ENCODE measurements at regions not wholly inside any gene's neighbourhood (a gene's known extent, or its start where the extent isn't known, plus 50 kb on each side); places are given as distances from the start of the nearest gene placed in this dataset.
A peak's percentile ranks its signal among the peaks of the same experiment; 100 is the strongest.
"Not testable (repeated sequence)": the region's sequence is repeated elsewhere in the genome, so short reads cannot be mapped to it uniquely, and the experiment has no call there.

GRCh38 chr4:77308843-77309242 lies 151.8 kb downstream of the CCNG2 start:
- peak; percentile 23 for DNase-seq

- no peak for DNase-seq
These were observed 152.5 kb downstream of the CCNG2 start for GRCh38 chr4:77309496-77309895.

GRCh38 chr4:77310931-77311330 lies 153.9 kb downstream of the CCNG2 start:
- no peak for DNase-seq

GRCh38 chr4:77314697-77315096 lies 157.7 kb downstream of the CCNG2 start:
- DNase-seq, result no peak

- DNase-seq, result no peak
These were observed 170.1 kb downstream of the CCNG2 start for GRCh38 chr4:77327151-77327550.

- no peak for DNase-seq
These were observed 175.8 kb downstream of the CCNG2 start for GRCh38 chr4:77332696-77333270.

GRCh38 chr4:77336411-77337142 lies 179.6 kb downstream of the CCNG2 start:
- no peak for DNase-seq

GRCh38 chr4:77342170-77342810 lies 185.3 kb downstream of the CCNG2 start:
- no peak for DNase-seq

- DNase-seq, result no peak
These were observed 187.0 kb downstream of the CCNG2 start for GRCh38 chr4:77344001-77344400.

GRCh38 chr4:77344784-77345183 lies 187.8 kb downstream of the CCNG2 start:
- no peak for DNase-seq

GRCh38 chr4:77347351-77347966 lies 190.5 kb downstream of the CCNG2 start:
- DNase-seq, result no peak

- DNase-seq, result no peak
These were observed 191.8 kb downstream of the CCNG2 start for GRCh38 chr4:77348815-77349214.

- DNase-seq, result no peak
These were observed 192.4 kb downstream of the CCNG2 start for GRCh38 chr4:77349364-77349763.

- no peak for DNase-seq
These were observed 192.8 kb downstream of the CCNG2 start for GRCh38 chr4:77349796-77350195.

GRCh38 chr4:77352192-77352591 lies 195.2 kb downstream of the CCNG2 start:
- DNase-seq, result no peak

GRCh38 chr4:77353724-77354315 lies 196.8 kb downstream of the CCNG2 start:
- not testable (repeated sequence) for DNase-seq

- DNase-seq, result no peak
These were observed 197.5 kb downstream of the CCNG2 start for GRCh38 chr4:77354550-77354949.

GRCh38 chr4:77355731-77356130 lies 198.7 kb downstream of the CCNG2 start:
- DNase-seq, result no peak

- DNase-seq, result peak; percentile 26
These were observed 201.4 kb downstream of the CCNG2 start for GRCh38 chr4:77358315-77358928.

GRCh38 chr4:77360451-77360850 lies 203.4 kb downstream of the CCNG2 start:
- DNase-seq, result no peak

GRCh38 chr4:77366876-77367275 lies 209.9 kb downstream of the CCNG2 start:
- DNase-seq, result not testable (repeated sequence)

- no peak for DNase-seq
These were observed 210.6 kb downstream of the CCNG2 start for GRCh38 chr4:77367638-77368037.

- DNase-seq, result no peak
These were observed 215.4 kb downstream of the CCNG2 start for GRCh38 chr4:77372375-77372774.
